PC-9 (cell line): ENCODE measurements at regions not wholly inside any gene's neighbourhood (a gene's known extent, or its start where the extent isn't known, plus 50 kb on each side); places are given as distances from the start of the nearest gene placed in this dataset.

Source experiments
- EZH2 ChIP-seq: fragments of 200-600 bp; sonication (generic); IDR thresholded peaks from 2 replicates; pipeline ENCODE4 v1.8.0; 2017; ENCODE audit warnings: antibody characterized with exemption, low read depth
- TF ChIP-seq, protein P1 (sequence below): fragments of 200-600 bp; sonication (generic); conservative IDR thresholded peaks from 2 replicates; pipeline ENCODE4 v1.6.1; 2017; ENCODE audit warnings: mixed run types, antibody characterized with exemption, mild to moderate bottlenecking, moderate library complexity

DNA sequence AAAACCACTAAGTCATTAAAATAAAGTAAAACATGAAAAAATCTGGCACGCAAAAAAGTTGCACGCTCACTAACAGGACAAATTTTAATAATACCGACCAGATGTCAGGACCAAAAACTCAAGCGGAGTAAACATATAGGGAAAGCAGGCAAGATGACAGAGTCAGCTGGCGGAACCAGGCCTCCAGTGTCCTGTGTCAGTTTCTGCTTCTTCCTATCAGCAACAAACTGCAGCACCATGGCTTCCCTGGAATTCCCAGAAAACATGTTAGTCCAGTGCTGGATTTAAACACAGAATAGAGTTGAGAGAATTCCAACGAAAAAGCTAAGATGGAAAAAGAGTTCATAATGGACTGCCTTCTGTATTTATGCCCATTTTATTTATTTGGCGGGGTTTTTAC is 169.1 kb upstream of the ARHGEF26 start:
- TF ChIP-seq, protein P1, sequence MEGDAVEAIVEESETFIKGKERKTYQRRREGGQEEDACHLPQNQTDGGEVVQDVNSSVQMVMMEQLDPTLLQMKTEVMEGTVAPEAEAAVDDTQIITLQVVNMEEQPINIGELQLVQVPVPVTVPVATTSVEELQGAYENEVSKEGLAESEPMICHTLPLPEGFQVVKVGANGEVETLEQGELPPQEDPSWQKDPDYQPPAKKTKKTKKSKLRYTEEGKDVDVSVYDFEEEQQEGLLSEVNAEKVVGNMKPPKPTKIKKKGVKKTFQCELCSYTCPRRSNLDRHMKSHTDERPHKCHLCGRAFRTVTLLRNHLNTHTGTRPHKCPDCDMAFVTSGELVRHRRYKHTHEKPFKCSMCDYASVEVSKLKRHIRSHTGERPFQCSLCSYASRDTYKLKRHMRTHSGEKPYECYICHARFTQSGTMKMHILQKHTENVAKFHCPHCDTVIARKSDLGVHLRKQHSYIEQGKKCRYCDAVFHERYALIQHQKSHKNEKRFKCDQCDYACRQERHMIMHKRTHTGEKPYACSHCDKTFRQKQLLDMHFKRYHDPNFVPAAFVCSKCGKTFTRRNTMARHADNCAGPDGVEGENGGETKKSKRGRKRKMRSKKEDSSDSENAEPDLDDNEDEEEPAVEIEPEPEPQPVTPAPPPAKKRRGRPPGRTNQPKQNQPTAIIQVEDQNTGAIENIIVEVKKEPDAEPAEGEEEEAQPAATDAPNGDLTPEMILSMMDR: no peak
- no peak for TF ChIP-seq EZH2
